ENCODE measurements at regions not wholly inside any gene's neighbourhood (a gene's known extent, or its start where the extent isn't known, plus 50 kb on each side); places are given as distances from the start of the nearest gene placed in this dataset.

DNA sequence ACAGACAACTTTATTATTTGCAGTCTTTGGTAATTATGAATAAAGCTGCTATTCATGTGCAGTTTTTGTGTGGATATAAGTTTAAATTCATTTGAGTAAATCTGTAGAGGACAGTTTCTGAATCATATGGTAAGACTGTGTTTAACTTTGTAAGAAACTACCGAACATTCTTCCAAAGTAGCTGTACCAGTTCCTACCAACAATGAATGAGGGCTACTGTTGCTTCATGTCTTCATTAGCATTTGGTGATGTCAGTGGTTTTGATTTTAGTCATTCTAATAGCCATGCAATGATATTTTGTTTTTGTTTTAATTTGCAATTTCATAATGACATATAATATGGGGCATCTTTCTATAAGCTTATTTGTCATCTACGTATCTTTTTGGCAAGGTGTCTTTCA, 501.3 kb upstream of the RORB start:
- no peak overlapping the region for H3K27ac ChIP-seq
- no peak for TF ChIP-seq ZFX (IDR thresholded peaks at IDR 0.05)
- TF ChIP-seq, protein P1, sequence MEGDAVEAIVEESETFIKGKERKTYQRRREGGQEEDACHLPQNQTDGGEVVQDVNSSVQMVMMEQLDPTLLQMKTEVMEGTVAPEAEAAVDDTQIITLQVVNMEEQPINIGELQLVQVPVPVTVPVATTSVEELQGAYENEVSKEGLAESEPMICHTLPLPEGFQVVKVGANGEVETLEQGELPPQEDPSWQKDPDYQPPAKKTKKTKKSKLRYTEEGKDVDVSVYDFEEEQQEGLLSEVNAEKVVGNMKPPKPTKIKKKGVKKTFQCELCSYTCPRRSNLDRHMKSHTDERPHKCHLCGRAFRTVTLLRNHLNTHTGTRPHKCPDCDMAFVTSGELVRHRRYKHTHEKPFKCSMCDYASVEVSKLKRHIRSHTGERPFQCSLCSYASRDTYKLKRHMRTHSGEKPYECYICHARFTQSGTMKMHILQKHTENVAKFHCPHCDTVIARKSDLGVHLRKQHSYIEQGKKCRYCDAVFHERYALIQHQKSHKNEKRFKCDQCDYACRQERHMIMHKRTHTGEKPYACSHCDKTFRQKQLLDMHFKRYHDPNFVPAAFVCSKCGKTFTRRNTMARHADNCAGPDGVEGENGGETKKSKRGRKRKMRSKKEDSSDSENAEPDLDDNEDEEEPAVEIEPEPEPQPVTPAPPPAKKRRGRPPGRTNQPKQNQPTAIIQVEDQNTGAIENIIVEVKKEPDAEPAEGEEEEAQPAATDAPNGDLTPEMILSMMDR (conservative IDR thresholded peaks at IDR 0.05), result no peak

DNA sequence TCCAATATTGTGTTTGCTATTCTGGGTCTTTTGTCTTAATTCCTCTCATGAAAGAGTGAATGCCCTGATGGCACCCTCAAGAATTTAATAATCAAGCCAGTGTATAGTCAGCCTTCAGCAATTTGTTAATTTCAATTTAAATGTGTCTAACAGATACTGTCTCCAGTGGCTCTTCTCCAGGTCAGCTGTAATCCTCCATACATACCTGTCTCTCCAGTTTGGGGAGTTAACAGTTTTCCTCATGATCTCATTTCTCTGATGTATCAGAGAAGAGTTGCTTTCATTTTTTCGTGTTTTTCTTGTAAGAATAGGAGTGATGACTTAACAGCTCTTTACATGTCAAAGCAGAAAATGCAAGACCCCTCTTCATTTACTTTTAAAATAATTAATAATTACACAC, 500.3 kb upstream of the RORB start:
- H3K27ac ChIP-seq, result no peak overlapping the region
- TF ChIP-seq ZFX (IDR thresholded peaks at IDR 0.05), result no peak
- TF ChIP-seq, protein P1 (conservative IDR thresholded peaks at IDR 0.05), result no peak

DNA sequence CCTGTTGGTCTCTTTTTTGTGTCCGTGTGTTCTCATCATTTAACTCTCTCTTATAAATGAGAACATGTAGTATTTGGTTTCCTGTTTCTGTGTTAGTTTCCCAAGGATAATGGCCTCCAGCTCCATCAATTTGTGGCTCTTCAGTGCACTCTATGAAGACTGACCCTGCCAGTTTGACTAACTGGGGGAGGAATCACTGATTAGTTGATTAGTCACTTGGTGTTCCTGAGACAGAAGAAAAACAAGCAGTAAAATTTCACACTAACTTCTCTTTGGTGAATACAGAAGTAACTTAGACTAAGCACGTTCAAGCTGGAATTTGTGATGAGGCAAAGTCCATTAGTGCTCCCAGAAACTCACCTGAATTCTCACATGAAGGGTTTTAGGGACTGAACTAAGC, 495.8 kb upstream of the RORB start:
- TF ChIP-seq, protein P1 (conservative IDR thresholded peaks at IDR 0.05), result no peak
- TF ChIP-seq ZFX (IDR thresholded peaks at IDR 0.05), result no peak

DNA sequence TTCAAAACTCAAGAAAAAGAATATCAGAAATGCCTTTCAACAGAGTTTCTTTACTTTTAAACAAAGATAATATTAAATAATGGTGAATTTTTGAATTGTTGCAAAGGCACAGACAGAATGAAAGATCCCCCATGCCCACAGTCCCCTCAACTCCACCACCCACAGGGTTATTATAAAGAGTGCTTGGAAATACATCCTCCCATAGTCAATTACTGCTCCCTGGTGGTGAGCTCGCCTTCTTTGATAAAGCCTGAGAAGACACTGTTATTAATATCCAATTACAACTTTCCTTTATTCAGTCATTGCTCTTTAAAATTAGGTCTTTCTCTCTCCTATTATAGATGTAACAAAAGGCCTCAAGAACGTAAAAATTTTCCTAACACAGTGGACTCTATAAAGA, 490.2 kb upstream of the RORB start:
- no peak for TF ChIP-seq ZFX (IDR thresholded peaks at IDR 0.05)
- TF ChIP-seq, protein P1 (conservative IDR thresholded peaks at IDR 0.05), result peak; percentile 60
- H3K27ac ChIP-seq, result no peak overlapping the region

More for the DNA sequence above, 495.8 kb upstream of the RORB start:
- no peak overlapping the region for H3K27ac ChIP-seq

DNA sequence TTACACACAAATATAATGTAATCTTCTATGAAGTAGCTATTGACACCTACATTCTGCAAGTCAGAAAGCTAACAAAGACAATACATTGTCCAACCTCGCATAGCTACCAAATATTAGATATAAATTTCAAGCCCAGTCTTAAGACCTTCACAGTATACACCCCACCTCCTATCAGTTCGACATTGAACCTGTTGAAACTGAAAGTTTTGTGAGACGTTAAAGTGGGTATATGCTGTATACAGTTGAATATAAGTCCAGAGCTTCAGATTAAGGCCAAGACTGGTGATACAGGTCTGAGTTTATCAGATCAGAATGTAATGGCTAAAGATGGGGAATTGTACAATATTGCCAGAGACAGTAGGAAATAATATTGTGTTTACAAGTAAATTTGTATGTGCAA, 489.3 kb upstream of the RORB start:
- TF ChIP-seq, protein P1 (conservative IDR thresholded peaks at IDR 0.05), result no peak
- no peak for TF ChIP-seq ZFX (IDR thresholded peaks at IDR 0.05)
- H3K27ac ChIP-seq, result no peak overlapping the region

DNA sequence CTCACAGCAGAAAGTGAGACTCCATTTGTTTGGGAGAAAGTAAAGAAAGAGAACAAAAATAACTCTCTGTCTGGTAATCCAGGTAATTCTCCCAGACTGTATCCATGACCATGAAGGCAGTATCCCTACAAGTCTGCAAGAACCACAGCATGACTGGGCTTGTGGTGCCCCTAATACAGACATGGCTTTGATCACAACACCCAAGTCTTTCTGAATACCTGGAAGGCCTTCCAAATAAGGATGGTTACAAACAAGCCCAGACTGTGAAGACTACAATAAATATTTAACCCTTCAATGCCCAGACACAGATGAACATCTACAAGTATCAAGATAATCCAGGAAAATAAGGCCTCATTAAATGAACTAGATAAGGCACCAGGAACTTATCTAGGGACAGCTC, 481.1 kb upstream of the RORB start:
- TF ChIP-seq, protein P1 (conservative IDR thresholded peaks at IDR 0.05), result no peak
- no peak for TF ChIP-seq ZFX (IDR thresholded peaks at IDR 0.05)
- H3K27ac ChIP-seq, result no peak overlapping the region

DNA sequence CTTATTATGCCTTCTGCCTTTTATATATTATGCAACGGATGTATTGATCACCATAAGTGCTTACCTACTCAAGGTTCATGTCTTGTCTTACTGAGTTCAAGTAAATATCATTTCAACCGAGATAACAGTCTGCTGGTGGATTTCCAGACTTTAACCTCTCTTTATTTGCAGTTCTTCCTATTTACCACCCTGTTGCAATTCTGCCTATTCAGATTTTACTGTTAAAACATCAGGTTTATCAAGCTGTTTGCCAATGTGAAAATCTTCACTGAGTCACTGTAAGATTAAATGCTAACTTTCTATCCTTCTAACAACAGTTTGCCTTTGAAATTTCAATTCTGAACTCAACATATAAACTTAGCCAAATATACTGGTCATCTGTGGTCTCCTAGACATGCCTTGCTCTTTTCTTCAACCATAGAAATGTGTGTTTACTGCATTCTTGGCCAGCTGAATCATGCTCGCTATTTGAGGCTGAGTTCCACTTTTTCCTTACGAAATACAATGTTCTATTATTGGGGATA, 471.7 kb upstream of the RORB start:
- TF ChIP-seq, protein P1 (conservative IDR thresholded peaks at IDR 0.05), result no peak
- no peak for TF ChIP-seq ZFX (IDR thresholded peaks at IDR 0.05)
- H3K27ac ChIP-seq, result no peak overlapping the region

Data from C4-2B (cell line).